ENCODE measurements at regions not wholly inside any gene's neighbourhood (a gene's known extent, or its start where the extent isn't known, plus 50 kb on each side); places are given as distances from the start of the nearest gene placed in this dataset.
A peak's percentile ranks its signal among the peaks of the same experiment; 100 is the strongest.
"Not testable (repeated sequence)": the region's sequence is repeated elsewhere in the genome, so short reads cannot be mapped to it uniquely, and the experiment has no call there.

- no peak for TF ChIP-seq CTCF (IDR thresholded peaks at IDR 0.05; ENCODE audit: insufficient read depth, low read depth, low read length, missing control alignments)
- no peak overlapping the region for H3K4me3 ChIP-seq (ENCODE audit: low read depth, low read length)
- DNase-seq (ENCODE audit: low read depth) = no peak
These were observed 397.6 kb downstream of the EDEM1 start for GRCh38 chr3:5585085-5585484.

DNA sequence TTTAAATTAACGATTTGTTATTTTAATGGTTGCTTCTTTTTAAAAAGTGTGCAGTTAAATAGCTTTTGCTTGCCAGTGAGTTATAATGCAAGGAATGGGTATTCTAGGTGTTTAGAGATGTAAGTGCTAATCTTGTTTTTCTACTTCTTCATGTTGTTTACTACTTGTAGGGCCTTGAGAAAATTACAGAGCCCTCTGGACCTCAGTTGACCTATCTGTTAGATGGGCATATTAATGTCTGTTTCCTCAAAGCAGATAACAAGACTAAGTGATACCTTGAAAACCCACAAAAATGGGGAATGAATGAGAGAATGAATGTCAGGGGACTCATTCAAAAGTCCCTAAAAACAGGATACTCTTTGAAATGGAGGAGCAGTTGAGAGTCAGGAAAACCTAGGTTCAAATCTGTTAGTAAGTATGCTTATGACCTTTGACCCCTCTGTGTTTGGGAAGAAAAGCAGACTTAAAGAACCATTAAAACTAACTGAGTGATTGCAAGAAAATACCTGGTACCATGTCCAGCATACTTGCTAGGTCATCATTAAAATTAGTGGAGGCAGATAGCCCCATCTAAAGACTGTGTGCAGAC lies 419.5 kb downstream of the EDEM1 start:
- no peak for TF ChIP-seq CTCF (IDR thresholded peaks at IDR 0.05; ENCODE audit: insufficient read depth, low read depth, low read length, missing control alignments)
- DNase-seq (ENCODE audit: low read depth) = no peak
- no peak overlapping the region for H3K4me3 ChIP-seq (ENCODE audit: low read depth, low read length)

GRCh38 chr3:5607581-5607980 lies 420.1 kb downstream of the EDEM1 start:
- no peak overlapping the region for H3K4me3 ChIP-seq (ENCODE audit: low read depth, low read length)
- TF ChIP-seq CTCF (IDR thresholded peaks at IDR 0.05; ENCODE audit: insufficient read depth, low read depth, low read length, missing control alignments) = no peak
- DNase-seq (ENCODE audit: low read depth) = peak; percentile 39

- H3K4me3 ChIP-seq (ENCODE audit: low read depth, low read length) = not testable (repeated sequence)
These were observed 421.5 kb downstream of the EDEM1 start for GRCh38 chr3:5608971-5609370.

GRCh38 chr3:5613599-5613998 lies 426.1 kb downstream of the EDEM1 start:
- DNase-seq (ENCODE audit: low read depth) = no peak
- no peak for TF ChIP-seq CTCF (IDR thresholded peaks at IDR 0.05; ENCODE audit: insufficient read depth, low read depth, low read length, missing control alignments)
- H3K4me3 ChIP-seq (ENCODE audit: low read depth, low read length) = no peak overlapping the region

More at GRCh38 chr3:5608971-5609370, 421.5 kb downstream of the EDEM1 start:
- not testable (repeated sequence) for DNase-seq (ENCODE audit: low read depth)

DNA sequence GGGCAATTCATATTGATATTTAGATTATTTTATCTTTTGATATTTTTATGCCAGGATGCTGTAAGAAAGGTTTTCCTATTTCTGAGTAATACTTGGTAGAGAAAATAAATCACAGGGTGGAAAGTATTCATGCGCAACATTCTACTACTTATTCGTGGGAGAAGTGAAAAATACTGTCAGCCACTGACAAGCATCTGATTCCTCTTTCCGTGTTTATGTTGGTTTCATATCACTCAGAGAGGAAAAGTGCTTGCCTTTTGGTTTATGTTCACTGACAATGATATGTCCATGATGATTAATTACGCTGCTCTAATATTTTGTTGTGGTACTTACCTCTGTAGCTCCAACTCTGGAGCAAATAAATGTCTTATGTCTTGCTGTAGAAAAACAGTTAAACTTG lies 429.4 kb downstream of the EDEM1 start:
- no peak overlapping the region for H3K4me3 ChIP-seq (ENCODE audit: low read depth, low read length)
- TF ChIP-seq CTCF (IDR thresholded peaks at IDR 0.05; ENCODE audit: insufficient read depth, low read depth, low read length, missing control alignments) = no peak
- DNase-seq (ENCODE audit: low read depth) = peak; percentile 33

DNA sequence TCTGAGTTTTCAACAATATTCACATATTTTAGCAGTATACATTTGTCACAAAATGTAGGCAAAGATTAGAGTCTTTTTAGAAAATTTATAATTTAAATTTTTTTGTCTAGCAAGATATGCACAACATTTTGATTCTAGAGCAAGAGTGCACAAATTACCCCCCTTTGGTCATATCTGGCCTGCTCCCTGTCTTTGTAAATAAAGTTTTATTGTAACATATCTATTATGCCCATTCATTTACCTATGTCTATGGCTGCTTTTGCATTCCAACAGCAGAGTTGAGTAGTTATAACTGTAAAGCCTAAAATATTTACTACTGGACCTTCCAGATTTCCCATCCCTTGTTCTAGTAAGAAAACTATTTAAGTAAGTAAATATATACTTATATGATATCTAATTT lies 430.7 kb downstream of the EDEM1 start:
- DNase-seq (ENCODE audit: low read depth) = no peak
- TF ChIP-seq CTCF (IDR thresholded peaks at IDR 0.05; ENCODE audit: insufficient read depth, low read depth, low read length, missing control alignments) = no peak
- no peak overlapping the region for H3K4me3 ChIP-seq (ENCODE audit: low read depth, low read length)
